GM23338 (cell line): ENCODE measurements at regions not wholly inside any gene's neighbourhood (a gene's known extent, or its start where the extent isn't known, plus 50 kb on each side); places are given as distances from the start of the nearest gene placed in this dataset.

Experiments
- CREB1 ChIP-seq: fragments of 250-450 bp; sonication (Bioruptor Pico); IDR thresholded peaks from 2 replicates; pipeline ENCODE4 v1.5.0; 2020; ENCODE audit warnings: low read depth, mild to moderate bottlenecking, moderate library complexity
- ETS1 ChIP-seq: IDR thresholded peaks from 2 replicates; pipeline ENCODE4 v1.6.1; 2016; ENCODE audit warnings: antibody characterized with exemption
- EZH2 ChIP-seq: fragments of 200-600 bp; sonication (generic); IDR thresholded peaks from one replicate; pipeline ENCODE4 v1.8.0; 2017; ENCODE audit warnings: antibody characterized with exemption, mild to moderate bottlenecking, low read depth; ENCODE audit not compliant: unreplicated experiment
- EZH2phosphoT487 ChIP-seq: fragments of 200-600 bp; sonication (generic); IDR thresholded peaks from one replicate; pipeline ENCODE4 v1.8.1; 2018; ENCODE audit warnings: antibody characterized with exemption; ENCODE audit not compliant: unreplicated experiment
- JUNB ChIP-seq: IDR thresholded peaks from one replicate; pipeline ENCODE4 v1.6.1; 2016; ENCODE audit warnings: antibody characterized with exemption; ENCODE audit not compliant: unreplicated experiment
- NANOG ChIP-seq: IDR thresholded peaks from 2 replicates; pipeline ENCODE4 v1.6.1; 2016; ENCODE audit warnings: antibody characterized with exemption, borderline replicate concordance
- POLR2AphosphoS5 ChIP-seq: IDR thresholded peaks from 2 replicates; pipeline ENCODE4 v1.6.1; 2016; ENCODE audit warnings: antibody characterized with exemption, low read depth
- STAT1 ChIP-seq: IDR thresholded peaks from one replicate; pipeline ENCODE4 v1.6.1; 2016; ENCODE audit warnings: antibody characterized with exemption; ENCODE audit not compliant: unreplicated experiment
- ZNF114 ChIP-seq: fragments of 250-450 bp; sonication (Bioruptor Pico); IDR thresholded peaks from 2 replicates; pipeline ENCODE4 v1.5.0; 2020; ENCODE audit warnings: mild to moderate bottlenecking, moderate library complexity
- TF ChIP-seq, protein P1 (sequence below): fragments of 250-450 bp; sonication (Bioruptor Pico); IDR thresholded peaks from 2 replicates; pipeline ENCODE4 v1.5.0; 2020; ENCODE audit warnings: mild to moderate bottlenecking, moderate library complexity
- TF ChIP-seq, protein P2 (sequence below), 2 experiments: fragments of 200-600 bp in 1 of 2; sonication (generic) in 1 of 2; conservative IDR thresholded peaks; 2 replicates each; pipeline versions ENCODE4 v1.5.1 to v1.6.1; 2016 to 2017; ENCODE audit warnings: antibody characterized with exemption in 2 of 2, low read depth in 2 of 2, mild to moderate bottlenecking in 2 of 2, moderate library complexity in 1 of 2

DNA sequence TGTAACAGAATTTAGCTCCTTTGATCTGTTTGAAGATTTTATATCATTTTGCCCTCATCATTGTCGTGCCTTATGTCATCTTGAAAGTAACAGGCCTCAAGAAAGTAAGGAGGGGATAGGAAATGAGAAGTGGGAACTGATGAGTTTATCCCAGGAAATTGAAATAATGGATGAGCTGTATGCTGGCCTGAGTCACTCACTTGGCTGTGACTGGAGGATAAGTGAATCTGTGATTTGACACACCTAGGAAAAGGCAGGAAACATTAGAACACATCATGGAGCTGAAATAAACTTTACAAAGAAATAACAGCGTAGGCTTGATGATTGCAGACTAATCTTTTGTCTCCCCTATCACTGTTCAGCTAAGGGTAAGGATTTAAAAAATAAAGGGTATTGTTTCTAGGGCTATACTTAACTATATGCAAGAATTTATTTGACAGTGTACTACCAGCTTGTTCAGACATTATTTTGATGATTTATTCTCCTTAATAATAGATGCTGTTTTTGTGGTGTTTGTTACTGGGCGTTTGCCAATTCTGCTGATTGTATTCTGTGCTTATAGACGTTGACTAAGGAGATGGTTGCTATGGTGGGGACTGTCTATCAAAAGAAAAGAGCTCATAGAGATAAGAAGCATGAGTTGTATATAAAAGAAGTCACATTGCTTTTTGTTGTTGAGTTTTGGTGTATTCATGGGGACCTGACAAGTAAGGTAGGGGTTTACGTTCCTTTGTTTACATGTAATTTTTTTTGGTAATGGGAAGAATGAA lies 105.6 kb upstream of the ROPN1 start (continued):
- TF ChIP-seq, protein P1, sequence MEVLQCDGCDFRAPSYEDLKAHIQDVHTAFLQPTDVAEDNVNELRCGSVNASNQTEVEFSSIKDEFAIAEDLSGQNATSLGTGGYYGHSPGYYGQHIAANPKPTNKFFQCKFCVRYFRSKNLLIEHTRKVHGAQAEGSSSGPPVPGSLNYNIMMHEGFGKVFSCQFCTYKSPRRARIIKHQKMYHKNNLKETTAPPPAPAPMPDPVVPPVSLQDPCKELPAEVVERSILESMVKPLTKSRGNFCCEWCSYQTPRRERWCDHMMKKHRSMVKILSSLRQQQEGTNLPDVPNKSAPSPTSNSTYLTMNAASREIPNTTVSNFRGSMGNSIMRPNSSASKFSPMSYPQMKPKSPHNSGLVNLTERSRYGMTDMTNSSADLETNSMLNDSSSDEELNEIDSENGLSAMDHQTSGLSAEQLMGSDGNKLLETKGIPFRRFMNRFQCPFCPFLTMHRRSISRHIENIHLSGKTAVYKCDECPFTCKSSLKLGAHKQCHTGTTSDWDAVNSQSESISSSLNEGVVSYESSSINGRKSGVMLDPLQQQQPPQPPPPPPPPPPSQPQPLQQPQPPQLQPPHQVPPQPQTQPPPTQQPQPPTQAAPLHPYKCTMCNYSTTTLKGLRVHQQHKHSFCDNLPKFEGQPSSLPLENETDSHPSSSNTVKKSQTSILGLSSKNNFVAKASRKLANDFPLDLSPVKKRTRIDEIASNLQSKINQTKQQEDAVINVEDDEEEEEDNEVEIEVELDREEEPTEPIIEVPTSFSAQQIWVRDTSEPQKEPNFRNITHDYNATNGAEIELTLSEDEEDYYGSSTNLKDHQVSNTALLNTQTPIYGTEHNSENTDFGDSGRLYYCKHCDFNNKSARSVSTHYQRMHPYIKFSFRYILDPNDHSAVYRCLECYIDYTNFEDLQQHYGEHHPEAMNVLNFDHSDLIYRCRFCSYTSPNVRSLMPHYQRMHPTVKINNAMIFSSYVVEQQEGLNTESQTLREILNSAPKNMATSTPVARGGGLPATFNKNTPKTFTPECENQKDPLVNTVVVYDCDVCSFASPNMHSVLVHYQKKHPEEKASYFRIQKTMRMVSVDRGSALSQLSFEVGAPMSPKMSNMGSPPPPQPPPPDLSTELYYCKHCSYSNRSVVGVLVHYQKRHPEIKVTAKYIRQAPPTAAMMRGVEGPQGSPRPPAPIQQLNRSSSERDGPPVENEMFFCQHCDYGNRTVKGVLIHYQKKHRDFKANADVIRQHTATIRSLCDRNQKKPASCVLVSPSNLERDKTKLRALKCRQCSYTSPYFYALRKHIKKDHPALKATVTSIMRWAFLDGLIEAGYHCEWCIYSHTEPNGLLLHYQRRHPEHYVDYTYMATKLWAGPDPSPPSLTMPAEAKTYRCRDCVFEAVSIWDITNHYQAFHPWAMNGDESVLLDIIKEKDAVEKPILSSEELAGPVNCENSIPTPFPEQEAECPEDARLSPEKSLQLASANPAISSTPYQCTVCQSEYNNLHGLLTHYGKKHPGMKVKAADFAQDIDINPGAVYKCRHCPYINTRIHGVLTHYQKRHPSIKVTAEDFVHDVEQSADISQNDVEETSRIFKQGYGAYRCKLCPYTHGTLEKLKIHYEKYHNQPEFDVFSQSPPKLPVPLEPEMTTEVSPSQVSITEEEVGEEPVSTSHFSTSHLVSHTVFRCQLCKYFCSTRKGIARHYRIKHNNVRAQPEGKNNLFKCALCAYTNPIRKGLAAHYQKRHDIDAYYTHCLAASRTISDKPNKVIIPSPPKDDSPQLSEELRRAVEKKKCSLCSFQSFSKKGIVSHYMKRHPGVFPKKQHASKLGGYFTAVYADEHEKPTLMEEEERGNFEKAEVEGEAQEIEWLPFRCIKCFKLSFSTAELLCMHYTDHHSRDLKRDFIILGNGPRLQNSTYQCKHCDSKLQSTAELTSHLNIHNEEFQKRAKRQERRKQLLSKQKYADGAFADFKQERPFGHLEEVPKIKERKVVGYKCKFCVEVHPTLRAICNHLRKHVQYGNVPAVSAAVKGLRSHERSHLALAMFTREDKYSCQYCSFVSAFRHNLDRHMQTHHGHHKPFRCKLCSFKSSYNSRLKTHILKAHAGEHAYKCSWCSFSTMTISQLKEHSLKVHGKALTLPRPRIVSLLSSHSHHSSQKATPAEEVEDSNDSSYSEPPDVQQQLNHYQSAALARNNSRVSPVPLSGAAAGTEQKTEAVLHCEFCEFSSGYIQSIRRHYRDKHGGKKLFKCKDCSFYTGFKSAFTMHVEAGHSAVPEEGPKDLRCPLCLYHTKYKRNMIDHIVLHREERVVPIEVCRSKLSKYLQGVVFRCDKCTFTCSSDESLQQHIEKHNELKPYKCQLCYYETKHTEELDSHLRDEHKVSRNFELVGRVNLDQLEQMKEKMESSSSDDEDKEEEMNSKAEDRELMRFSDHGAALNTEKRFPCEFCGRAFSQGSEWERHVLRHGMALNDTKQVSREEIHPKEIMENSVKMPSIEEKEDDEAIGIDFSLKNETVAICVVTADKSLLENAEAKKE (CRISPR knock-in tag), result no peak
- TF ChIP-seq CREB1 (CRISPR knock-in tag), result no peak
- TF ChIP-seq ETS1, result no peak
- no peak for TF ChIP-seq JUNB
- TF ChIP-seq NANOG, result no peak
- no peak for TF ChIP-seq EZH2phosphoT487
- TF ChIP-seq POLR2AphosphoS5, result no peak
- no peak for TF ChIP-seq EZH2
- no peak for TF ChIP-seq ZNF114 (CRISPR knock-in tag)
- TF ChIP-seq, protein P2, sequence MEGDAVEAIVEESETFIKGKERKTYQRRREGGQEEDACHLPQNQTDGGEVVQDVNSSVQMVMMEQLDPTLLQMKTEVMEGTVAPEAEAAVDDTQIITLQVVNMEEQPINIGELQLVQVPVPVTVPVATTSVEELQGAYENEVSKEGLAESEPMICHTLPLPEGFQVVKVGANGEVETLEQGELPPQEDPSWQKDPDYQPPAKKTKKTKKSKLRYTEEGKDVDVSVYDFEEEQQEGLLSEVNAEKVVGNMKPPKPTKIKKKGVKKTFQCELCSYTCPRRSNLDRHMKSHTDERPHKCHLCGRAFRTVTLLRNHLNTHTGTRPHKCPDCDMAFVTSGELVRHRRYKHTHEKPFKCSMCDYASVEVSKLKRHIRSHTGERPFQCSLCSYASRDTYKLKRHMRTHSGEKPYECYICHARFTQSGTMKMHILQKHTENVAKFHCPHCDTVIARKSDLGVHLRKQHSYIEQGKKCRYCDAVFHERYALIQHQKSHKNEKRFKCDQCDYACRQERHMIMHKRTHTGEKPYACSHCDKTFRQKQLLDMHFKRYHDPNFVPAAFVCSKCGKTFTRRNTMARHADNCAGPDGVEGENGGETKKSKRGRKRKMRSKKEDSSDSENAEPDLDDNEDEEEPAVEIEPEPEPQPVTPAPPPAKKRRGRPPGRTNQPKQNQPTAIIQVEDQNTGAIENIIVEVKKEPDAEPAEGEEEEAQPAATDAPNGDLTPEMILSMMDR (conservative IDR thresholded peaks at IDR 0.05; ENCODE audit: low read depth in 2 of 2), result no peak
- no peak for TF ChIP-seq STAT1
